HG02884 (cell line): ENCODE measurements at regions not wholly inside any gene's neighbourhood (a gene's known extent, or its start where the extent isn't known, plus 50 kb on each side); places are given as distances from the start of the nearest gene placed in this dataset.

Experiments
- ATAC-seq: cut with Tn5 transposase; IDR thresholded peaks from one replicate; pipeline ENCODE4 v1.9.1; 2021; ENCODE audit warnings: mild to moderate bottlenecking, moderate library complexity; ENCODE audit not compliant: unreplicated experiment

- no peak for ATAC-seq
Observed at GRCh38 chr12:115474539-115475353, 790.8 kb upstream of the TBX3 start.

DNA sequence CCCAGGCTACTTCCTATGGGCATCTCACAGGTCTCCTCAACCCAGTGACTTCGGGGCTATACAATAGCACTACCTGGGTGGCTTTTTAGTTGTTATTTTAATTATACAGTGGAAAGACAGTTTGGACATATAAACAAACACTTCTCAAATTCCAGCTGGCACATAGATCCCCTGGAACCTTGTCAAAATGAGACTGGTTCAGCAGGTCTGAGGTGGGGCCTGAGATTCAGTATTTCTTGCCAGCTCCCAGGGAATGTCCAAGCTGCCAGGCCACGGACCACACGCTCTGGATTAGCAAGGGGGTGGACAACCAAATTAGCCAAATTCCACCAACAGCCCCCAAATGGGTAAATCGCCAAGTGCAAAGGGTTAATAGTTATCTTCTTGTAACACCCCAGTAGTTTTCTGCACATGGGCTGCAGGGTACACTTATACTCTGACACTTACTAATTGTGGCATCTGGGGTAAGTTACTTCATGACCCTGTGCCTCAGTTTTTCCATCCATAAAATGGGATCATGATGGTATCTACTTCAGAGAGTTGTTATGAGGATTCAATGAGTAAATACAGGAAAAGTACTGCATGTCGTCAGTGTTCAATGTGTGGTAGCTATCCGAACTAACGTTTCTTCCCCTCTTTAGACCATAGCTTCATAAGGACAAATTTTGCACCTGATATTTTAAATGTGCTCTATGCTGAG, 789.4 kb upstream of the TBX3 start:
- no peak for ATAC-seq

DNA sequence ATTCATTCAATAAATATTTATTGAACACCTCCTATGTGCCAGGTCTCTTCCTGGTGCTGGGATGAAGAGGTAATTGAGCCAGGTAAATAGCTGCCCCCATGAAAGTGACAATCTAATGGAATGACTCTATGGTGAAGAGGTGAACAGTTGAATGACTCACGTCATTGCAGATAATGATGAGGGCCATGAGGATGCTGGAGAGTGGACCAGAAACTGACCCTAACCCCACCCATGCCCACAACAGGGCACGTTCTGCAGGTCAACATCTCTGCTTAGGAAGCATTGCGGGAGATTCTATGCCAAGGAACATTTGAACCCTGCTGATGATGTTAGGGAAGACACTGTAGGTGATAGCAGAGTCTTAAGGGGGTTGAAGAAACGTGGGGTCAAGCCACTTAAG, 788.9 kb upstream of the TBX3 start:
- no peak for ATAC-seq

- no peak for ATAC-seq
Observed at GRCh38 chr12:115470977-115471376, 787.0 kb upstream of the TBX3 start.

DNA sequence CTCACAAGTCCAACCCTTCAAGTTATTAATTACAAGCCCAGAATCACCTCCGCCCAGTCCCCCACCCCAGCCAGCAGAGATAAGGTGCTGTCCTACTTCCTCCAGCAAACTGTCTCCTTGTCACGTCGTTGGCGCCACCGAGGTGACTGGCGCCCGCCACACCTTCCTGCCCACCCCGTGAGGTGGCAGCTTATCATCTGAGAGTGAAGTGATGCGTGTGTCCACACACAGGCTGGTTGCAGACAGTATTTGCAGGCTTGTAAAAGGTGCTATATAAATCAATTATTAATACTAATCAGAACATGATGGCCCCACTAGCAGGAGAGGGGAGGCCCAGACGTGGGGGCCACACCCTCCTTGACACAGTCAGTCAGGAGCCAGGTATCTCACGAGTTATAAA, 786.6 kb upstream of the TBX3 start:
- no peak for ATAC-seq

- ATAC-seq = no peak
Observed at GRCh38 chr12:115468087-115468510, 784.1 kb upstream of the TBX3 start.

- ATAC-seq = no peak
Observed at GRCh38 chr12:115467531-115467930, 783.6 kb upstream of the TBX3 start.

DNA sequence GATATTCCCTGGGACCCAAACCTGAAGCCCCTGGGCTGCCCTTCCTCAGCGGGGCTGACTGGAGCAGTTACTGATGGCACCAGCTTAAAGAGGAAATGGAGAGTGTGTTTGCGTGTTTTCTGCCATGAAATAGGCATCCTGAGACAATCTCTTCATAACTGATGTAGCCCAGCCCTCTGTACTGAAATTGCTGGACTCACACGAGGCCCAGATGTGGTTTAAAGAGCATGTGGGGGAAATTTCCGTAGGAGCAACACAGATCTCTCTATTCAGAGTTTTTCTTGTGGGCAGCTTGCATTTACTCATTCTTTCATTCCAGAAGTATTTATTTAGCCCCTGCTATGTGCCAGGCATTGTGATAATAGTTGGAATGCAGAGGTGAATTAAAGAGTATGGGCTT, 782.1 kb upstream of the TBX3 start:
- ATAC-seq = no peak

GRCh38 chr12:115464661-115465060, 780.7 kb upstream of the TBX3 start:
- ATAC-seq = no peak

- ATAC-seq = no peak
Observed at GRCh38 chr12:115464111-115464581, 780.2 kb upstream of the TBX3 start.

DNA sequence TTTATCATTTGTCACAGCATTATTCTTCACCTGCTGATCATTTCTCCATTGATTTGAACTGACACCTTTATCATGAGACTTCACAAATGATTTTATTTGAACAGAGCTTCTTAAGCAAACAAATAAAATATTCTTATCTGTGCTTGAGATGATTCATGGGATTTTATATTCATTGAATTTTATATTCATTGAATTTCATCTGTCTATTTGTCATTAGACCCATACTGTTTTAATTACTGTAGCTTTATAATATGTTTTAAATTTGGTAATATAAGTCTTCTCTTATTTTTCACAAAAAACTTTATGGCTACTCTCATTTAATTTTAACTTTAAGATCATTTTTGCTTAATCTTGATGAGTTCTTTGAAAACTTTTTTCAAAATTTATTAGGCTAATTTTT, 777.4 kb upstream of the TBX3 start:
- ATAC-seq = no peak

DNA sequence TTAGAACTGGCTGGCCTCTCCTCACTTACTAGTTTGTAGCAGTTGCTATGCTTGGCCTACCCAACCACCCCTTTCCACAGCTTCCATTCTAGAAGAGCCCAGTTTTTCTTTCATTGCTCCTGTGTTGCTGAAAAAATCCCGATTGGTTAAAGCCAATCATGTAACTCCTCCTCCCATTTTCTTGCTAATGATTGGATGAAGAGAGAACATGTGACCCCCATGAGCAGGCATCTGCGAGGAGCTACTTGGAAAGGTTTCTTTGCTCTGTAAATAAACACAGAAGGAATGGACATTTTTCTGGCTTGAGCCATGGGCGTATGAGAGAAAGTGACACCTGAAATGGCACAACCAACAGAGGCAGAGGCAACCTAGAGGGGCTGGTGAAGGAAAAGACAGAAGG, 773.8 kb upstream of the TBX3 start:
- no peak for ATAC-seq

DNA sequence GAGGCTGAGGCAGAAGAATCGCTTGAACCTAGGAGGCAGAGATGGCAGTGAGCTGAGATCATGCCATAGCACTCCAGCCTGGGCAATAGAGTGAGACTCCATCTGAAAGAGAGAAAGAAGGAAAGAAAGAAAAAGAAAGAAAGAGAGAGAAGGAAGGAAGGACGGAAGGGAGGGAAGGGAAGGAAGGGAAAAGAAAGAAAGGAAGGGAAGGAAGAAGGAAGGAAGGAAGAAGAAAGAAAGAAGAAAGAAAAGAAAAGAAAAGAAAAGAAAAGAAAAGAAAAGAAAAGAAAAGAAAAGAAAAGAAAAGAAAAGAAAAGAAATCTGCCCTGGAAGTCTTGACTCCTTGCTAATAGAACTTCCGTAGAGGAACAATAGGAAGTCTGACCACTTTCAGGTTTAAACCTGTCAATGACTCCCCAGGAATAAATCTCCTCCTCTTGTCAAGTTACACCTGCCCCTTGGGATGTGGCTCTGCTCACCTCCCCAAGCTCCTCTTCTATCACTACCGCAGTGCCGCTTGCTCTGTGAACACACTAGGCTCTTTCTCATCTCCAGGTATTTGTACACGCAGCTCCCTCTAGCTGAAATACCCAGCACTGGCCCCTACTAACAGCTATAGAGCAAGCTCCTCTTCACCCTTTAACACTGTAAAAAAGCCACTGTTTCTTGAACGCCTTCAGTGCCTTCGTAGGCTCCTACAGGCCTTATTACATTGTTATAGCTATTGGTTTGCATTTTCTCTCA, 773.1 kb upstream of the TBX3 start:
- no peak for ATAC-seq

DNA sequence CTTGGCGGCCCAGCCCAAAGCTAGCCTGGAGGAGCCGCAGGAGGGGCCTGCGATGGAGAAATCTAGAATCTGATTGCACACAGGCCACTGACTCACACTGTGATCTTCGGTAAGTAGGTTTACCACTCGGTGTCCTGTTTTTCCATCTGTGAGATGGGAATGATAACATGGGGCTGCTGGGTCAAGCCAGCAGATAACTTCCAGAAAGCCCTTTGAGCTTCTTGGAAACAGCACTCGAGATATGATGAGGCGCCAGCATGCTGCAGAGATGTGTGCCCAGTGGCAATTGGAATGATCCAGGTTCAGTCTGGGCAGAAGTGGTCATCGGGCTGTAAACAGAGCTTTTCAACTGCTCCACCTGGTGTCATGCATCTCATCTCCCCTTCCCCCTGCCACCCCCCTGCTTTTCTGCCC, 771.3 kb upstream of the TBX3 start:
- ATAC-seq = no peak

GRCh38 chr12:115452751-115453281, 768.8 kb upstream of the TBX3 start:
- ATAC-seq = no peak

DNA sequence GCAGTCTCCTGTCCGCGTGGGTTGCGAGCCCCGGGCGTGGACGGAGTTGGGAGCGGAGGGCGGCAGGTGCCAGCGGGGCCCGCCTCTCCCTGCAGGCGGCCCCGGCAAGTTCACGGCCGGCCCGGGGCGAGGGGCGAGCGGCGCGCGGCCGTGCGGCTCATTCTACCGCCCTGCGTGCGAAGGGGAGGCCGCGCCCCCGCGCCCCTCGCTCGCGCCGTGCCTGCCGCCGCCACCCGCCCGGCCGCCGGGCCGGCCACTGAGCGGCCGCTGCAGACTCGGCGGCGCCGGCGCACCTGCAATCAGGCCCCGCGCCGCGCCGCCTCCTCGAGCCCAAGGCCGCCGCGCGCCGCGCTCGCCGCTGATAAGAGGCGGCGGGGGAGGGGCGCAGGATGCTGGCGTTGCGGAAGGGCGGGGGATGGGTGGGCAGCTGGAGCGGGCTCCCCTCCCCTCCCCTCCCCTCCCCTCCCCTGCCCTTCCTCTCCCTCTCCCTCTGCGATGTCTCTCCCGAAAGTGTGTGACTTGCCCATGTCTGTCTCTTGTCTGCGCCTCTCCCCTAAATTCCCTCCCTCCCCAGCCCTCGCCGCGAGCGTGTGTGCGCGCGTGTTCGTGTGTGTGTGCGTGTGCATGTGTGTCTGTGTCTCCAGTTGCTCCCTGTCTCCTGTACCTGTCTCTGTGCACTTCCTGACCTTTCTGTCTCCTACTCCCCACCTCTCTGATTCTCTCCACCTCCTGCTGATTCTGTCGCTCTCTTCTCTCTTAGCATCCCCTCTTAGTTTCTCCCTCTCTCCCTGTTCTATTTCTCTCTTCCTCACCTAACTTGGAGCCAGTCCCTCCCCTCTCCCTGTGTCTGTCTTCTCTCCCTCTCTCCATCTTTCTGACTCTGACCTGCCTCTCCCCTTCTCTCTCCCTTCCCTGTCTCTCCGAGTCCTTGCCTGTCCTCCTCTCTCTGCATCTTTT, 768.1 kb upstream of the TBX3 start:
- ATAC-seq = peak; percentile 63

DNA sequence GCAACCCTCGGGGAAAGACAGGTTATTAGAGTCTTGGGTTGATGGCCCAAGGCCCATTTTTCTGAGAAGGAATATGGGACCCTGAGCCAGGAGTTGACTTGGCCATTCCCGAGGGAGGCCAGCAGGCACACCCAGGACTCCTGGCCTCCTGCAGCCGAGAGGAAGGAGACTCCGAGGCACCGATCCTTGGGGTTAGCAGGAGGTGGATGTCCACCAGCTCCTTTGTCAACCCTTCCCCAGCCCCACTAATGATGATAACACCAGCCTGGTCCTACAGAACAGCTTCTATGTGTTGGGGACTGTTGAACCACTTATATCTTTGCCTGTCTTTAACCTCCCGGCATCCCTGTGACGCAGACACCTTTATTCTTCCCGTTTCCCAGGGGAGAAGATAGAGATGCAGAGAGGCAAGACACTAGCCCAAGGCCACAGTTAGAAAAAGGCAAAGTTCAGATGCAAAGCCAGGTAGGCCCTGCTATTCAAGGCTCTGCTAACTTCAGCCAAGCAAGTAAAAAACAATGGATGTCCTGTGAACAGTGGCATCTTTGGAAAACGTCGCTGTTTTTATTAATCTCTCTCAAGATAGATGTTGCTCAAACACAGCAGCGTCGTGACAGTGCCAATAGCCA, 767.3 kb upstream of the TBX3 start:
- no peak for ATAC-seq

DNA sequence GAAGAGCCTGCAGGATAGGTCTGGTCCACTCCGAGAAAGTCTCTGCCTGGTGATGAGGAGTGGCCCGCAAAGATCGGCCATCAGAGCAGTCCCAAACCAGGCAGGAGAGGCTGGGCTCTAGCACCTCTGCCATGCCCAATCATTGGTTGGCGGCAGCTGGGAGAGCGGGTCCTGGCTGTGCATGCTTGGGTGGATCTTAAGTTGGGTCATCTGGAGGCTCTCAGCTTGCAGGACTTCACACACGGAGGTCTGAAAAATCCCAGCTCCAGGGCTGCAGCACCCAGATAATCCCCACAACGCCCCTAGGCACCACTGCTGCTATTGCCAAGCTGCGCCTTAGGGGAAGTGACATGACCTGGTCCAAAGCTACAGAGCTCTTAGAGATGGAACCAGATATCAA, 766.7 kb upstream of the TBX3 start:
- ATAC-seq = no peak

- no peak for ATAC-seq
Observed at GRCh38 chr12:115450017-115450416, 766.0 kb upstream of the TBX3 start.

DNA sequence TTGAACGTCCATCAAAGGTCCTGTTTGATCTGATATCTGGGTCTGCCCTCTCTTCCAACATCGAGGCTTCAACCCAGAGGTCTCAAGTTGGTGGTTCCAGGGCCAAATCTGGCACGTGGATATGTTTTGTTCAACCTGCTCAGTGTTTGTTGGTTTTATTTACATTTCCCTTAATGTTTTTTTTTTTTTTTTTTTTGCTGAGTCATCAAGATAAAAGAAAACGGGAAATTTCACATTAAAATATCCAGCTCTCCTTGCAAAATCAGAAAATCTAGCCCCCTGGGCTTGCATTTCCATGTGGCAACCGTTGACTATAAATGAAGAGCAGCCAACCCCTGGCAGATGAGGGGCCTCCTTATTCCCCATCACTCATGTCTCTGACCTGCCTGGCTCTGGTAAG, 765.6 kb upstream of the TBX3 start:
- ATAC-seq = no peak
